K562 (cell line): ENCODE measurements at regions not wholly inside any gene's neighbourhood (a gene's known extent, or its start where the extent isn't known, plus 50 kb on each side); places are given as distances from the start of the nearest gene placed in this dataset.

Experiments used
- CBFB ChIP-seq: sonication (generic); formaldehyde crosslinking; IDR thresholded peaks from 2 replicates; pipeline ENCODE4 v1.4.0; 2020; ENCODE audit warnings: mild to moderate bottlenecking, missing genetic modification reagents
- HNRNPH1 ChIP-seq: fragments of 200-400 bp; formaldehyde crosslinking; optimal IDR thresholded peaks from 2 replicates; pipeline ENCODE3; 2017; ENCODE audit warnings: low read depth, mild to moderate bottlenecking, low read length, moderate library complexity
- HNRNPLL ChIP-seq: fragments of 200-400 bp; formaldehyde crosslinking; IDR thresholded peaks from 2 replicates; pipeline ENCODE4 v1.6.1; 2017; ENCODE audit warnings: low read length, low read depth, mild to moderate bottlenecking; ENCODE audit not compliant: poor library complexity, severe bottlenecking
- MEIS2 ChIP-seq: fragments of 450-650 bp; IDR thresholded peaks from 2 replicates; pipeline ENCODE4 v1.6.1; 2014; ENCODE audit warnings: mild to moderate bottlenecking; ENCODE audit not compliant: partially characterized antibody
- MYBL2 ChIP-seq, 2 experiments: fragments of 450-650 bp in 1 of 2; sonication (generic) in 1 of 2; formaldehyde crosslinking in 1 of 2; IDR thresholded peaks; 2 replicates each; pipeline versions ENCODE4 v1.6.1 to v1.8.1; 2017 to 2022; ENCODE audit warnings: borderline replicate concordance in 1 of 2, inconsistent platforms in 1 of 2, low read depth in 1 of 2, mild to moderate bottlenecking in 1 of 2, missing genetic modification reagents in 1 of 2, moderate library complexity in 1 of 2
- SMAD2 ChIP-seq: fragments of 150-350 bp; IDR thresholded peaks from 2 replicates; pipeline ENCODE4 v1.6.1; 2014; ENCODE audit warnings: low read depth, mild to moderate bottlenecking, low read length
- TEAD2 ChIP-seq: fragments of 450-650 bp; IDR thresholded peaks from 2 replicates; pipeline ENCODE4 v1.6.1; 2016; ENCODE audit warnings: missing genetic modification characterization, control low read depth, missing compliant biosample characterization
- ZNF551 ChIP-seq: fragments of 250-450 bp; sonication (Bioruptor Pico); IDR thresholded peaks from 2 replicates; pipeline ENCODE4 v1.5.0; 2021; ENCODE audit warnings: mild to moderate bottlenecking, moderate library complexity
- TF ChIP-seq, protein P1 (sequence below): sonication (generic); formaldehyde crosslinking; IDR thresholded peaks from 2 replicates; pipeline ENCODE4 v1.8.1; 2023; ENCODE audit warnings: mild to moderate bottlenecking, missing genetic modification reagents
- TF ChIP-seq, protein P2 (sequence below): sonication (generic); formaldehyde crosslinking; IDR thresholded peaks from 2 replicates; pipeline ENCODE4 v1.8.1; 2023; ENCODE audit warnings: missing genetic modification reagents, mild to moderate bottlenecking, borderline replicate concordance
- TF ChIP-seq, protein P3 (sequence below): fragments of 450-650 bp; IDR thresholded peaks from 2 replicates; pipeline ENCODE4 v1.6.1; 2016

DNA sequence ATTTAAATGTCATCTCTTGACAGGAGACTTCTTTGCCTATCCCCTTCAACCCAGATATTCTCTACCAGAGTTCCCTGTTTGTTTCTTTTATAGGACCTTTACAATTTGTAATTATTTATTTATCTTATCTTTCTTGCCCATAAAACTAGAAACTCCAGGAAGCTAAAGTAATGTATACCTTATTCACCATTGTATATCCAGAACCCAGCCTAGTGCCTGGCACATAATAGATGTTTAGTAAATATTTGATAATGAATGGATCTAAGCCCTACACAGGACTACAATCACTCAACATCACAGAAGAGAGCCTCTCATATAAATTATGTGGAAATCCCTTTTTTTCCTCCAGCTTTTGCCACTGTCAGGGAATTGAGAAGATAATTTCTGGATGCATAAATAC lies 125.6 kb upstream of the CNOT2 start:
- TF ChIP-seq, protein P1, sequence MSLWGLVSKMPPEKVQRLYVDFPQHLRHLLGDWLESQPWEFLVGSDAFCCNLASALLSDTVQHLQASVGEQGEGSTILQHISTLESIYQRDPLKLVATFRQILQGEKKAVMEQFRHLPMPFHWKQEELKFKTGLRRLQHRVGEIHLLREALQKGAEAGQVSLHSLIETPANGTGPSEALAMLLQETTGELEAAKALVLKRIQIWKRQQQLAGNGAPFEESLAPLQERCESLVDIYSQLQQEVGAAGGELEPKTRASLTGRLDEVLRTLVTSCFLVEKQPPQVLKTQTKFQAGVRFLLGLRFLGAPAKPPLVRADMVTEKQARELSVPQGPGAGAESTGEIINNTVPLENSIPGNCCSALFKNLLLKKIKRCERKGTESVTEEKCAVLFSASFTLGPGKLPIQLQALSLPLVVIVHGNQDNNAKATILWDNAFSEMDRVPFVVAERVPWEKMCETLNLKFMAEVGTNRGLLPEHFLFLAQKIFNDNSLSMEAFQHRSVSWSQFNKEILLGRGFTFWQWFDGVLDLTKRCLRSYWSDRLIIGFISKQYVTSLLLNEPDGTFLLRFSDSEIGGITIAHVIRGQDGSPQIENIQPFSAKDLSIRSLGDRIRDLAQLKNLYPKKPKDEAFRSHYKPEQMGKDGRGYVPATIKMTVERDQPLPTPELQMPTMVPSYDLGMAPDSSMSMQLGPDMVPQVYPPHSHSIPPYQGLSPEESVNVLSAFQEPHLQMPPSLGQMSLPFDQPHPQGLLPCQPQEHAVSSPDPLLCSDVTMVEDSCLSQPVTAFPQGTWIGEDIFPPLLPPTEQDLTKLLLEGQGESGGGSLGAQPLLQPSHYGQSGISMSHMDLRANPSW (CRISPR knock-in tag), result no peak
- TF ChIP-seq TEAD2 (tag) (no peak), MEIS2 (no peak), CBFB (CRISPR knock-in tag) (no peak), HNRNPH1 (no peak), HNRNPLL (no peak), ZNF551 (no peak), SMAD2 (no peak), MYBL2 (IDR thresholded peaks at IDR 0.05; ENCODE audit: low read depth) (no peak), MYBL2 (CRISPR knock-in tag; IDR thresholded peaks at IDR 0.05; ENCODE audit: borderline replicate concordance) (no peak)
- TF ChIP-seq, protein P2, sequence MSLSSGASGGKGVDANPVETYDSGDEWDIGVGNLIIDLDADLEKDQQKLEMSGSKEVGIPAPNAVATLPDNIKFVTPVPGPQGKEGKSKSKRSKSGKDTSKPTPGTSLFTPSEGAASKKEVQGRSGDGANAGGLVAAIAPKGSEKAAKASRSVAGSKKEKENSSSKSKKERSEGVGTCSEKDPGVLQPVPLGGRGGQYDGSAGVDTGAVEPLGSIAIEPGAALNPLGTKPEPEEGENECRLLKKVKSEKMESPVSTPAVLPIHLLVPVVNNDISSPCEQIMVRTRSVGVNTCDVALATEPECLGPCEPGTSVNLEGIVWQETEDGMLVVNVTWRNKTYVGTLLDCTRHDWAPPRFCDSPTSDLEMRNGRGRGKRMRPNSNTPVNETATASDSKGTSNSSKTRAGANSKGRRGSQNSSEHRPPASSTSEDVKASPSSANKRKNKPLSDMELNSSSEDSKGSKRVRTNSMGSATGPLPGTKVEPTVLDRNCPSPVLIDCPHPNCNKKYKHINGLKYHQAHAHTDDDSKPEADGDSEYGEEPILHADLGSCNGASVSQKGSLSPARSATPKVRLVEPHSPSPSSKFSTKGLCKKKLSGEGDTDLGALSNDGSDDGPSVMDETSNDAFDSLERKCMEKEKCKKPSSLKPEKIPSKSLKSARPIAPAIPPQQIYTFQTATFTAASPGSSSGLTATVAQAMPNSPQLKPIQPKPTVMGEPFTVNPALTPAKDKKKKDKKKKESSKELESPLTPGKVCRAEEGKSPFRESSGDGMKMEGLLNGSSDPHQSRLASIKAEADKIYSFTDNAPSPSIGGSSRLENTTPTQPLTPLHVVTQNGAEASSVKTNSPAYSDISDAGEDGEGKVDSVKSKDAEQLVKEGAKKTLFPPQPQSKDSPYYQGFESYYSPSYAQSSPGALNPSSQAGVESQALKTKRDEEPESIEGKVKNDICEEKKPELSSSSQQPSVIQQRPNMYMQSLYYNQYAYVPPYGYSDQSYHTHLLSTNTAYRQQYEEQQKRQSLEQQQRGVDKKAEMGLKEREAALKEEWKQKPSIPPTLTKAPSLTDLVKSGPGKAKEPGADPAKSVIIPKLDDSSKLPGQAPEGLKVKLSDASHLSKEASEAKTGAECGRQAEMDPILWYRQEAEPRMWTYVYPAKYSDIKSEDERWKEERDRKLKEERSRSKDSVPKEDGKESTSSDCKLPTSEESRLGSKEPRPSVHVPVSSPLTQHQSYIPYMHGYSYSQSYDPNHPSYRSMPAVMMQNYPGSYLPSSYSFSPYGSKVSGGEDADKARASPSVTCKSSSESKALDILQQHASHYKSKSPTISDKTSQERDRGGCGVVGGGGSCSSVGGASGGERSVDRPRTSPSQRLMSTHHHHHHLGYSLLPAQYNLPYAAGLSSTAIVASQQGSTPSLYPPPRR (CRISPR knock-in tag), result no peak
- TF ChIP-seq, protein P3, sequence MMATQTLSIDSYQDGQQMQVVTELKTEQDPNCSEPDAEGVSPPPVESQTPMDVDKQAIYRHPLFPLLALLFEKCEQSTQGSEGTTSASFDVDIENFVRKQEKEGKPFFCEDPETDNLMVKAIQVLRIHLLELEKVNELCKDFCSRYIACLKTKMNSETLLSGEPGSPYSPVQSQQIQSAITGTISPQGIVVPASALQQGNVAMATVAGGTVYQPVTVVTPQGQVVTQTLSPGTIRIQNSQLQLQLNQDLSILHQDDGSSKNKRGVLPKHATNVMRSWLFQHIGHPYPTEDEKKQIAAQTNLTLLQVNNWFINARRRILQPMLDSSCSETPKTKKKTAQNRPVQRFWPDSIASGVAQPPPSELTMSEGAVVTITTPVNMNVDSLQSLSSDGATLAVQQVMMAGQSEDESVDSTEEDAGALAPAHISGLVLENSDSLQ, result no peak
